ENCODE measurements at regions not wholly inside any gene's neighbourhood (a gene's known extent, or its start where the extent isn't known, plus 50 kb on each side); places are given as distances from the start of the nearest gene placed in this dataset.

DNA sequence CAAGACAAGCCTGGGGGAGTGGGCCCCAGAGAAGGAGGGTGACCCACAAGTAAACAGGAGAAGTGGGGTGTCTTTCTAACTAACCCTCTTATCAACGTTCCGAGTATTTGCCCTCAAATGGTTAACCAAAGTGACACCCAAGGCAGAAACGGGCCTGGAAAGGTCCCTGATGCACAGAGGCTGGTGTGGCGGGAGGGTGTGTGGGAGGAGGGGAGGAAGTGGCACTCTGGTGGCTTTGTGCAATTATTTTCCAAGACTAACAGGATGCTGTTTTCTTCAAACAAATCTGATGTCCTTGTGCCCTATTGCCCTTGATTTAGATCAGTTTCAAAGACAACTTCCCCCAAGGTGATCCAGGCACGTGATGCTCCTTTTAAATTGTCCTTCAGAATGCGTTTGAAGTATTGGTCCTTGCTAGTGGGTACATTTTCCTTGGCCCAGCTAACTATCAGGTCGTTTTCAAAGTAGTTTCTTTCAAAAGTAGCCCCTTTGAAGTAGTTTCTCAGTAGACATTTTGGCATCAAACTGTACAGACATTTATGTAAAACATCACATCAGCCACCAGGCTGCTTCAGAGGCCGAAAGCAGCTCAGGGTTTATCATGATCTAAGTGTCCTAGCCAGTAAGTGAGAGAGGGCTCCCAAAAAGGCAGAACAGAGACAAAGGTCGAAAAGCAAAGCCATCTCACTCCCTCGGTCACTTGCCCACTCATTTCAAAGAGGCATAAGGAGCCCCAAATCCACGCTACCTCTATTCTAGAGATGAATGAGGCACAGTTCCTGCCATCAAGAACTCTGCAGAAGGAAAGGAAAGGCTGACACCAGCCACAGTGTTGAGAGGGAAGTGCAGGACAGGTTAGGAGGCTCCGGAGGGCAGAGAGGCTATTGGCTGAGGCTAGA lies 371.1 kb upstream of the ID2 start:
- DNase-seq (ENCODE audit: low read depth): no peak
- TF ChIP-seq CTCF (IDR thresholded peaks at IDR 0.05; ENCODE audit: control insufficient read depth, extremely low read depth, insufficient read depth): no peak
- H3K4me3 ChIP-seq (ENCODE audit: low read depth, low read length): no peak overlapping the region

GRCh38 chr2:8312221-8312620 lies 369.6 kb upstream of the ID2 start:
- DNase-seq (ENCODE audit: low read depth): no peak
- no peak for TF ChIP-seq CTCF (IDR thresholded peaks at IDR 0.05; ENCODE audit: control insufficient read depth, extremely low read depth, insufficient read depth)
- no peak overlapping the region for H3K4me3 ChIP-seq (ENCODE audit: low read depth, low read length)

DNA sequence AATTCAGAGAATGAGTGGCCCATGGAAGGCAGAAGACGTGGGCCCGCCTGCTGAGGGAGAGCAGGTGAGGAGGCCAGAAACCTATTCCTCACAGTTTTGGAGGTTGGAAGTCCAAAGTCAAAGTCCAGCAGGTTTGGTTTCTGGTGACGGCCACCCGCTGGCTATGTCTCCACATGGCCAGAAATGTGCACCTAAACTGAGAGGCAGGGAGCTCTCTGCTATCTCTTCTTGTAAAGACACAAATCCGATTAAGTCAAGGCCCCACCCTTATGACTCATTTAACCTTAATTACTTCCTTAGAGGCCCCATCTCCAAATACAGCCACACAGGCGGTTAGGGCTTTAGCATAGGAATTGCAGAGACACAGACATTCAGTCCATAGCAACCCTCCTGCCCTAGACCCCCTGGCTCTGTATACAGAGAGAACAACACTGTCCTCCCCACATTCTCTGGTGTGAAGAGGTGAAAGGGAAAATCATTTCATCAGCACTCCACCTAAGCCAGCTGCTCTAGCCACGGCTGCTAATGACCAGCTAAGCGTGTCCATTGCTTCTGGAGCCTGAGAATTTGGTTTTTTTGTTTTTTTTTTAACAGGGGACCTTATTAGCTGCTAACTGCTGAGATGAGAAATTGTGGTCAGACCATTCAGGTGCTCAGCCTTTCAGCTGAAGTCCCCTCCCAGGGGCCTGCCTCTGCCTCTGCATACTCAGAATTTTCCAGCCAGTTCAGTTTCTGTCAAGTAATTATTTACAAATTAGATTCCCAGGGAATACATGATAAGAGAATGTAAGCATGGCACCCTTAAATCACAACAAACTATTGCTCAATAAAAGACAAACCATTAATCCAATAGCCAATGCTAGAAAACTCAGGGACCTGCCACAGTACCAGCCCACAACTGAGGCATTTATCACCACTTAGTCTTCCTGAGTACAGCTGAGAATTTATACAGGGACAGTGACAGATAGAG lies 368.7 kb upstream of the ID2 start:
- H3K4me3 ChIP-seq (ENCODE audit: low read depth, low read length): no peak overlapping the region
- DNase-seq (ENCODE audit: low read depth): no peak
- TF ChIP-seq CTCF (IDR thresholded peaks at IDR 0.05; ENCODE audit: control insufficient read depth, extremely low read depth, insufficient read depth): no peak

DNA sequence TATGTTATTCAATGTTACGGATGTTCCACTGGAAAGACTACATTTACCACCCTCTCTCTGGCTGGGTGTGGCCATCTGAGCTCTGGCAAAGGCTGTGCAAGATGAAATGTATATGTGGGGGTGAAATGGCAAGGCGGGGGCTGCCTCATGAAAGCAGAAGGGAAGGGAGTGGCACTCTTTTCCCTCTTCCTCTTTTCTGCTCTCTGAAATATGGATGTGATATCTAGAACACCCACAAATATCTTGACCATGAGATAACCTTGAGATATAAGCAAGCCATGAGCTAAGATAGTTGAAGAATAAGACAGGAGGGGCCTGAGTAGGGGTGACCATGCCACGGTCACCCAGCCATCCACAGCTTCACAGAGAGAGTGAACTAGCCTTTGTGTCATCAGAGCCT lies 367.8 kb upstream of the ID2 start:
- TF ChIP-seq CTCF (IDR thresholded peaks at IDR 0.05; ENCODE audit: control insufficient read depth, extremely low read depth, insufficient read depth): no peak
- no peak overlapping the region for H3K4me3 ChIP-seq (ENCODE audit: low read depth, low read length)

DNA sequence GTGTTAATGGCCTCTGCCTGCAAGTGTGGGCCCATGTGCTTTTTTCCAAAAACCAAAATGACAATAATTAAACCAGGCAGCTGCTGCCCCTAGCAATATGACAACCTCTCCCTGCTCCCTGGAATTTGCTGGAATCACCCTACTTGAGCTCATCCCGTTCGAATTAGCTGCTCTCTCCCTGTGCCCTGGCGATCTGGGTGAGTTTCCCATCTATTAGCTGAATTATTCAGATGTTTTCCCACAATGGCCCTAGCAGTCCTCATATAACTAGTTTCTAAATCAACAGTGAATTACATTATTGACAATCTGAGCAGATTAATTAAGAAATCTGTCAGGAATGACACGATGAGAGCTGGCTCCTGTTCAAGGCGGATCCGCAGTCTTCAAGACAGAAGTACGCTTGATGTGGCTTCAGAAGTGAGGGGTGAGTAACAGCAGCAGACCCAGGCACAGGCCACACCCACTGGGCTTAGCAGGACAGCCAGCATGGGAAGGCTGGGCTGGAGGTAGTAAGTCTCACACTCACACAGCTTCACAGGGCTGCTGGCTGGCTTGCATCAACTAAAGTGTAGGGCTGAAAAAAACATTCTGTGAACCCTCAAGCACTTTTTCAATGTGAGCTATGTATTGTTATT lies 366.2 kb upstream of the ID2 start:
- TF ChIP-seq CTCF (IDR thresholded peaks at IDR 0.05; ENCODE audit: control insufficient read depth, extremely low read depth, insufficient read depth): no peak
- no peak overlapping the region for H3K4me3 ChIP-seq (ENCODE audit: low read depth, low read length)
- DNase-seq (ENCODE audit: low read depth): no peak

More for the DNA sequence above, 367.8 kb upstream of the ID2 start:
- no peak for DNase-seq (ENCODE audit: low read depth)

GRCh38 chr2:8316356-8316755 lies 365.5 kb upstream of the ID2 start:
- TF ChIP-seq CTCF (IDR thresholded peaks at IDR 0.05; ENCODE audit: control insufficient read depth, extremely low read depth, insufficient read depth): no peak
- no peak for DNase-seq (ENCODE audit: low read depth)
- H3K4me3 ChIP-seq (ENCODE audit: low read depth, low read length): no peak overlapping the region
